GM13976 (cell line): ENCODE measurements at regions not wholly inside any gene's neighbourhood (a gene's known extent, or its start where the extent isn't known, plus 50 kb on each side); places are given as distances from the start of the nearest gene placed in this dataset.

Experiments used
- DNase-seq: peaks from one replicate; pipeline ENCODE4 v3.0.0; 2012; ENCODE audit warnings: low spot score
- CTCF ChIP-seq: IDR thresholded peaks from 2 replicates; pipeline ENCODE4 v1.5.1; 2012; ENCODE audit warnings: borderline replicate concordance, mild to moderate bottlenecking; ENCODE audit not compliant: insufficient read depth; ENCODE audit errors: extremely low read depth, missing control alignments, control extremely low read depth
- in situ Hi-C: fragments of 300-500 bp; cut with MboI; formaldehyde crosslinking; loops from one replicate; pipeline ENCODE4 v1.12.0; 2022; ENCODE audit warnings: low sequenced_read_pairs, mixed read lengths, inconsistent platforms; ENCODE audit not compliant: unreplicated experiment

GRCh38 chr4:147340591-147341120, 140.2 kb upstream of the EDNRA start:
- in situ Hi-C loops, result no loop called here
- DNase-seq, result peak; percentile 27
- TF ChIP-seq CTCF, result no peak

GRCh38 chr4:147343692-147344091, 137.2 kb upstream of the EDNRA start:
- TF ChIP-seq CTCF, result no peak
- DNase-seq, result no peak
- in situ Hi-C loops, result no loop called here

- in situ Hi-C loops, result no loop called here
- no peak for TF ChIP-seq CTCF
- no peak for DNase-seq
These were observed 135.2 kb upstream of the EDNRA start for GRCh38 chr4:147345662-147346061.

GRCh38 chr4:147347217-147347616, 133.7 kb upstream of the EDNRA start:
- in situ Hi-C loops, result no loop called here
- no peak for TF ChIP-seq CTCF
- DNase-seq, result no peak

- in situ Hi-C loops, result no loop called here
- no peak for DNase-seq
- TF ChIP-seq CTCF, result no peak
These were observed 131.7 kb upstream of the EDNRA start for GRCh38 chr4:147349193-147349592.

- in situ Hi-C loops, result no loop called here
- DNase-seq, result no peak
- TF ChIP-seq CTCF, result no peak
These were observed 129.7 kb upstream of the EDNRA start for GRCh38 chr4:147351083-147351787.
